Tibial nerve (tissue), 4 donors: ENCODE measurements at regions not wholly inside any gene's neighbourhood (a gene's known extent, or its start where the extent isn't known, plus 50 kb on each side); places are given as distances from the start of the nearest gene placed in this dataset.
A peak's percentile ranks its signal among the peaks of the same experiment; 100 is the strongest.

ENCODE experiments used
- DNase-seq, 2 donors: peaks; one replicate each; pipeline ENCODE4 v3.0.0-alpha.2; 2019; ENCODE audit warnings: low spot score in 2 of 2
- H3K27ac ChIP-seq, 4 donors: fragments of 200-600 bp; sonication (generic) in 3 of 4; one replicate each; pipeline ENCODE4 v1.5.1; 2017 to 2019; ENCODE audit warnings: mild to moderate bottlenecking in 1 of 4
- H3K27me3 ChIP-seq, 2 donors: fragments of 200-600 bp; sonication (generic) in 1 of 2; one replicate each; pipeline versions ENCODE4 v1.5.1 to v1.6.0; 2017 to 2019
- H3K36me3 ChIP-seq, 3 donors: fragments of 200-600 bp; sonication (generic); one replicate each; pipeline ENCODE4 v1.5.1; 2018 to 2019
- H3K4me1 ChIP-seq, 4 donors: fragments of 200-600 bp; sonication (generic) in 3 of 4; one replicate each; pipeline ENCODE4 v1.5.1; 2017 to 2019
- H3K4me3 ChIP-seq, 4 donors: fragments of 200-600 bp; sonication (generic) in 3 of 4; one replicate each; pipeline ENCODE4 v1.5.1; 2017 to 2019; ENCODE audit warnings: mild to moderate bottlenecking in 1 of 4, moderate library complexity in 1 of 4
- H3K9me3 ChIP-seq, 4 donors: fragments of 200-600 bp; sonication (generic) in 3 of 4; one replicate each; pipeline ENCODE4 v1.5.1; 2017 to 2019
- EP300 ChIP-seq, 2 donors: sonication (generic); formaldehyde crosslinking; IDR thresholded peaks; one replicate each; pipeline ENCODE4 v1.6.1; 2017; ENCODE audit warnings: antibody characterized with exemption in 2 of 2, mild to moderate bottlenecking in 1 of 2
- POLR2A ChIP-seq, 2 donors: fragments of 450-650 bp; IDR thresholded peaks; one replicate each; pipeline ENCODE4 v1.6.1; 2017; ENCODE audit warnings: antibody characterized with exemption in 2 of 2, mild to moderate bottlenecking in 2 of 2, moderate library complexity in 2 of 2
- WGBS, 2 donors: methylation state at CpG; one replicate each; pipeline ENCODE4 v1.1.5; 2018; 5-methylcytosine and 5-hydroxymethylcytosine counted together
- TF ChIP-seq, protein P1 (sequence below), 5 experiments: fragments of 200-600 bp in 3 of 5; fragments of 450-650 bp in 2 of 5; sonication (generic) in 3 of 5; IDR thresholded peaks; one replicate each; pipeline ENCODE4 v1.5.1; 2016 to 2019; ENCODE audit warnings: antibody characterized with exemption in 5 of 5, mild to moderate bottlenecking in 3 of 5, moderate library complexity in 2 of 5

GRCh38 chr11:35066783-35067423, 72.1 kb upstream of the CD44 start:
- WGBS, 2 donors: 85 to 90% methylated on average over 3 of the region's 3 CpGs
- Histone ChIP-seq H3K9me3 (peaks cover 0 to 13% (median 0%) of the 10 kb centered on the region in 4 donors), H3K4me1 (peaks cover 0 to 17% (median 0%) of the 10 kb centered on the region in 4 donors), H3K27ac (no peak overlapping the region), H3K27me3 (no peaks in the 10 kb centered on the region), H3K36me3 (no peaks in the 10 kb centered on the region), H3K4me3 (no peak overlapping the region)
- TF ChIP-seq POLR2A (IDR thresholded peaks at IDR 0.05) (no peak), EP300 (IDR thresholded peaks at IDR 0.05) (no peak)
- TF ChIP-seq, protein P1, sequence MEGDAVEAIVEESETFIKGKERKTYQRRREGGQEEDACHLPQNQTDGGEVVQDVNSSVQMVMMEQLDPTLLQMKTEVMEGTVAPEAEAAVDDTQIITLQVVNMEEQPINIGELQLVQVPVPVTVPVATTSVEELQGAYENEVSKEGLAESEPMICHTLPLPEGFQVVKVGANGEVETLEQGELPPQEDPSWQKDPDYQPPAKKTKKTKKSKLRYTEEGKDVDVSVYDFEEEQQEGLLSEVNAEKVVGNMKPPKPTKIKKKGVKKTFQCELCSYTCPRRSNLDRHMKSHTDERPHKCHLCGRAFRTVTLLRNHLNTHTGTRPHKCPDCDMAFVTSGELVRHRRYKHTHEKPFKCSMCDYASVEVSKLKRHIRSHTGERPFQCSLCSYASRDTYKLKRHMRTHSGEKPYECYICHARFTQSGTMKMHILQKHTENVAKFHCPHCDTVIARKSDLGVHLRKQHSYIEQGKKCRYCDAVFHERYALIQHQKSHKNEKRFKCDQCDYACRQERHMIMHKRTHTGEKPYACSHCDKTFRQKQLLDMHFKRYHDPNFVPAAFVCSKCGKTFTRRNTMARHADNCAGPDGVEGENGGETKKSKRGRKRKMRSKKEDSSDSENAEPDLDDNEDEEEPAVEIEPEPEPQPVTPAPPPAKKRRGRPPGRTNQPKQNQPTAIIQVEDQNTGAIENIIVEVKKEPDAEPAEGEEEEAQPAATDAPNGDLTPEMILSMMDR (IDR thresholded peaks at IDR 0.05): no peak
- DNase-seq: no peak

GRCh38 chr11:35071722-35072121, 67.2 kb upstream of the CD44 start:
- WGBS, 2 donors: 80 to 90% methylated on average over 1 of the region's 1 CpG
- TF ChIP-seq, protein P1 (IDR thresholded peaks at IDR 0.05): no peak
- TF ChIP-seq POLR2A (IDR thresholded peaks at IDR 0.05): no peak
- TF ChIP-seq EP300 (IDR thresholded peaks at IDR 0.05): no peak
- no peaks in the 10 kb centered on the region for H3K27me3 ChIP-seq
- peaks cover 0 to 3% (median 0%) of the 10 kb centered on the region in 4 donors for H3K4me1 ChIP-seq
- no peak overlapping the region for H3K27ac ChIP-seq
- no peak overlapping the region for H3K4me3 ChIP-seq
- H3K36me3 ChIP-seq: no peaks in the 10 kb centered on the region
- H3K9me3 ChIP-seq: peaks cover 0 to 13% (median 0%) of the 10 kb centered on the region in 4 donors
- no peak for DNase-seq

- H3K9me3 ChIP-seq: peaks cover 0 to 13% (median 0%) of the 10 kb centered on the region in 4 donors
- no peak overlapping the region for H3K4me3 ChIP-seq
- no peak overlapping the region for H3K27ac ChIP-seq
- no peak for DNase-seq
- TF ChIP-seq, protein P1 (IDR thresholded peaks at IDR 0.05): no peak
- TF ChIP-seq POLR2A (IDR thresholded peaks at IDR 0.05) (no peak), EP300 (IDR thresholded peaks at IDR 0.05) (no peak)
- WGBS, 2 donors: 61 to 66% methylated on average over 2 of the region's 2 CpGs
- no peaks in the 10 kb centered on the region for H3K27me3 ChIP-seq
- no peaks in the 10 kb centered on the region for H3K36me3 ChIP-seq
- peaks cover 0 to 11% (median 0%) of the 10 kb centered on the region in 4 donors for H3K4me1 ChIP-seq
Observed at GRCh38 chr11:35073691-35074419, 65.1 kb upstream of the CD44 start.

DNA sequence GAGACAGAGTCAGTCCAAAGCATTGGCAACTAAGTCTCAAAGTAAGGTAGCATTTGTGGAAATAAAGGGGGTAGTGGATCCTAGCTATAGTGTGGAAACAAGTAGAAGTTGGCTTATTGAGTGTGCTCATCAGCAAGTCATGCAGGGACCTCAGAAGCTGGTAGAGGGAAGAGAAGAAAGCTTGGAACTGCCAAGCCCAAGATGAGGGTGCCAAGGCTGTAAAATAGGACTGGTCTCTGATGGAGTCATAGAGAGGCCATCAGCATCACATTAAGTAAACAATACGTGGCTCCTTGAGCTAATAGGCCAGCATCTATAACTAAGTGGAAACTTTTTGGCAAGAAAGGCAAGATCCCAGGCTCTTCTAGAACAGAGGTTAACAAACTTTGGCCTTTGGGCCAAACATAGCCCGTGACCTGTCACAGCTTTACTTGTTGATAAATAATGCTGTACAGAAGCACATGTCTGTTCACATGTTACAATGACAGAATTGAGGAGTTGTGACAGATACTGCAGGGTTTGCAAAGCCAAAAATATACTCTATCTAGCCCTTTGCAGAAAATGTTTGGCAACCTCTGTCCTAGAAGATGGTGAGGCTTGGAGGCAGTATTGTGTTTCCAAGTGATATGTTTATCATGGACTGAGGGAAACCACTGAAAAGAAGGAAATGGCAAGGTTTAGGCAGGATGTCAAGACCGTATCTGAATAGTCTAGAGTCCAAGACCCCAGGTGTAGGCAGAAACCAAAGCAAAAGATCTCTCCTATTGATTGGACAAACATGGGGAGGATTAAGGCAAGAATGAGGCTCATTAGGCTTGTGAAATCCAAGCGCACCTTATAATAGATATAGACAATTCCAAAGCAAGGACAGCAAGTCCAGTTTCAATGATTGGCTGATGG, 62.5 kb upstream of the CD44 start:
- no peaks in the 10 kb centered on the region for H3K36me3 ChIP-seq
- no peak for DNase-seq
- peaks cover 0 to 11% (median 0%) of the 10 kb centered on the region in 4 donors for H3K4me1 ChIP-seq
- peak overlapping the region in 1 of 4 donors; percentile 11 for H3K27ac ChIP-seq
- H3K9me3 ChIP-seq: no peaks in the 10 kb centered on the region
- H3K27me3 ChIP-seq: no peaks in the 10 kb centered on the region
- 64% methylated on average over 4 of the region's 4 CpGs for WGBS, 2 donors
- H3K4me3 ChIP-seq: no peak overlapping the region
- no peak for TF ChIP-seq POLR2A (IDR thresholded peaks at IDR 0.05)
- TF ChIP-seq, protein P1 (IDR thresholded peaks at IDR 0.05): no peak
- no peak for TF ChIP-seq EP300 (IDR thresholded peaks at IDR 0.05)
